ENCODE measurements at regions not wholly inside any gene's neighbourhood (a gene's known extent, or its start where the extent isn't known, plus 50 kb on each side); places are given as distances from the start of the nearest gene placed in this dataset.
A peak's percentile ranks its signal among the peaks of the same experiment; 100 is the strongest.

DNA sequence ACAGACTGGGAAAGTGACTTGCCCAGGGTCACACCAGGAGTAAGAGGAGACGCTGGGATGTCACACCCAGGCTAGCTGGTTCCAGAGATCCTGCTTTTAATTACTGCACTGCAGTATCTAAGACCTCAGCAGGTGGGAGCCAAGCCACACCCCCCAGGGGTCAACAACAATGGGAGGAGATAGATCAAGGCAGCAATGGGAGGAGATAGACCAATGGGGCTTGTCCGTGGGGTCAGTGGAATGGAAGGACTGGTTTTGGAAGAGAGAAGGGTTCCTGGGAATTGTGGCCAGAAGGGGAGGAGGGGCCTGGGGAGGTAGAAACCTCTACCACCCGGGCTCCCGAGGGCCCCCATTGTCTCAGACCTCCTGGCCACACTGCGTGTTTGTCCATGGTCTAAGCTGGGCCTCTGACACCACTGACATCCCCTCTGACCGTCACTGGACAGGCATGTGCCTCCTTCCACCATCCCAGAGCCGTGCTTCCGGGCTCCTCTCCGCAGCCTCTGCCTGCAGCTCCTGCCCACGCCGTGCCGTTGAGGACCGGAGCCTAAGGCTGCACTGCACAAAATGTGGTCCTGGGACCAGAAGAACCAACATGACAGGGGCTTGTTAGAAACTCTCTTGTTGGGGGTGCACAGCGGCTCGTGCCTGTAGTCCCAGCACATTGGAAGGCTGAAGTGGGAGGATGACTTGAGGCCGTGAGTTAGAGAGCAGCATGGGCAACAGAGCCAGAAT, 69.8 kb upstream of the RPH3AL start:
- Mint-ChIP-seq H3K4me3 (no peak overlapping the region), H3K4me1 (peaks cover 0 to 11% (median 4%) of the 10 kb centered on the region in 3 donors), H3K9me3 (peaks cover 0 to 5% (median 0%) of the 10 kb centered on the region in 7 donors), H3K36me3 (peaks cover 3 to 8% of the 10 kb centered on the region in 2 donors), H3K27ac (no peak overlapping the region), H3K27me3 (peaks cover 36 to 59% (median 53%) of the 10 kb centered on the region in 3 donors)
- DNase-seq (no peak), ATAC-seq (ENCODE audit: low read depth in 2 of 2) (no peak)

GRCh38 chr17:420479-421175, 68.0 kb upstream of the RPH3AL start:
- Mint-ChIP-seq H3K4me1 (peaks cover 0 to 16% (median 8%) of the 10 kb centered on the region in 3 donors), H3K27me3 (peaks cover 50 to 69% (median 58%) of the 10 kb centered on the region in 3 donors), H3K27ac (no peak overlapping the region), H3K36me3 (peaks cover 3 to 8% of the 10 kb centered on the region in 2 donors), H3K9me3 (peaks cover 0 to 6% (median 0%) of the 10 kb centered on the region in 7 donors), H3K4me3 (no peak overlapping the region)
- ATAC-seq (ENCODE audit: low read depth in 2 of 2) (no peak), DNase-seq (no peak)

DNA sequence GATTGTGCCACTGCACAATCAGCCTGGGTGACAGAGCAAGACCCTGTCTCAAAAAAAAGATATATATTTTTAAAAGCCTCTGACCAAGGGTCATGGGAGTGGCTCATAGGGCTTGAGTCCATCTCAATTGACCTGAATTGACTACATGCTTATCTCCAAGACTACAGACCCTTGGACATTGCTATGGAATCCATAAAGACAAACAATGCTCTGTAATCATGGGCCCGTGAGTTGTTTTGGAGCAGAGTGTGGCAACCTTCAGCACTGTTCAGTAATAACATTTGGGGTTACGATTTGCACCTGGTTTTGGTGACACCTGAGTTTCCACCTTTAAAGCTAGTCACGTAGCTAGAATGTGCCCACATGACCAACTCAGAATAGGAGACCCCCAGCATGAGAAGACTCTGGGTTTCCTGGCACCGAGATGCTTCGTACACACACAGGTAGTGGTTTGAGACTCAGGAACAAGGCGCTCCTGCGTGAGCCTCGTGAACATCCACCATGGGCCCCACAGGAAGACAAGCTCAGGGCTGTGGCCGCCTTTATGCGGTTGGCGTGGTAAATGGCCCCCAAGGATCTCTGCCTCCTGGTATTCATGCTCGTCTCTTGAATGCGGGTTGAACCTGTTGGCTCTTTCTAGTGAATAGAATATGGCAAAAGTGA, 66.6 kb upstream of the RPH3AL start:
- no peak for ATAC-seq (ENCODE audit: low read depth in 2 of 2)

GRCh38 chr17:418421-418751, 65.8 kb upstream of the RPH3AL start:
- no peak overlapping the region for H3K27ac Mint-ChIP-seq
- no peak overlapping the region for H3K4me3 Mint-ChIP-seq
- H3K36me3 Mint-ChIP-seq: peaks cover 3 to 15% of the 10 kb centered on the region in 2 donors
- peak; percentile 30 to 34 for ATAC-seq (ENCODE audit: low read depth in 2 of 2)
- H3K4me1 Mint-ChIP-seq: peaks cover 2 to 27% (median 8%) of the 10 kb centered on the region in 3 donors
- no peak for DNase-seq
- H3K27me3 Mint-ChIP-seq: peaks cover 54 to 87% (median 66%) of the 10 kb centered on the region in 3 donors
- H3K9me3 Mint-ChIP-seq: peaks cover 0 to 10% (median 0%) of the 10 kb centered on the region in 7 donors

More for the DNA sequence above, 66.6 kb upstream of the RPH3AL start:
- peaks cover 0 to 10% (median 0%) of the 10 kb centered on the region in 7 donors for H3K9me3 Mint-ChIP-seq
- H3K27me3 Mint-ChIP-seq: peaks cover 58 to 84% (median 64%) of the 10 kb centered on the region in 3 donors
- H3K27ac Mint-ChIP-seq: peak overlapping the region in 1 of 6 donors; percentile 76
- peaks cover 0 to 23% (median 8%) of the 10 kb centered on the region in 3 donors for H3K4me1 Mint-ChIP-seq
- no peak for DNase-seq
- no peak overlapping the region for H3K4me3 Mint-ChIP-seq
- H3K36me3 Mint-ChIP-seq: peaks cover 3 to 9% of the 10 kb centered on the region in 2 donors

GRCh38 chr17:417691-418420, 65.2 kb upstream of the RPH3AL start:
- no peak for DNase-seq
- H3K36me3 Mint-ChIP-seq: peaks cover 3 to 15% of the 10 kb centered on the region in 2 donors
- no peak overlapping the region for H3K4me3 Mint-ChIP-seq
- H3K4me1 Mint-ChIP-seq: peaks cover 2 to 27% (median 11%) of the 10 kb centered on the region in 3 donors
- H3K27me3 Mint-ChIP-seq: peaks cover 49 to 86% (median 63%) of the 10 kb centered on the region in 3 donors
- ATAC-seq (ENCODE audit: low read depth in 2 of 2): no peak
- no peak overlapping the region for H3K27ac Mint-ChIP-seq
- peaks cover 0 to 10% (median 0%) of the 10 kb centered on the region in 7 donors for H3K9me3 Mint-ChIP-seq

- Mint-ChIP-seq H3K27me3 (peaks cover 38 to 80% (median 68%) of the 10 kb centered on the region in 3 donors), H3K36me3 (peaks cover 3 to 15% of the 10 kb centered on the region in 2 donors), H3K4me3 (peak overlapping the region in 4 of 8 donors; percentile 32 to 55 (median 44)), H3K4me1 (peaks cover 9 to 38% (median 17%) of the 10 kb centered on the region in 3 donors), H3K27ac (peak overlapping the region in 1 of 6 donors; percentile 15), H3K9me3 (peaks cover 0 to 10% (median 0%) of the 10 kb centered on the region in 7 donors)
- no peak for DNase-seq
- peak; percentile 57 to 73 for ATAC-seq (ENCODE audit: low read depth in 2 of 2)
Observed at GRCh38 chr17:416293-417206, 63.9 kb upstream of the RPH3AL start.

GRCh38 chr17:413706-414380, 61.2 kb upstream of the RPH3AL start:
- Mint-ChIP-seq H3K27me3 (peaks cover 19 to 61% (median 61%) of the 10 kb centered on the region in 3 donors), H3K4me3 (peak overlapping the region in 2 of 8 donors; percentile 5 to 30), H3K27ac (peak overlapping the region in 2 of 6 donors; percentile 68 to 79), H3K9me3 (peaks cover 0 to 11% (median 5%) of the 10 kb centered on the region in 7 donors), H3K36me3 (peaks cover 0 to 7% of the 10 kb centered on the region in 2 donors), H3K4me1 (peaks cover 32 to 59% (median 36%) of the 10 kb centered on the region in 3 donors)
- DNase-seq (no peak), ATAC-seq (ENCODE audit: low read depth in 2 of 2) (no peak)

DNA sequence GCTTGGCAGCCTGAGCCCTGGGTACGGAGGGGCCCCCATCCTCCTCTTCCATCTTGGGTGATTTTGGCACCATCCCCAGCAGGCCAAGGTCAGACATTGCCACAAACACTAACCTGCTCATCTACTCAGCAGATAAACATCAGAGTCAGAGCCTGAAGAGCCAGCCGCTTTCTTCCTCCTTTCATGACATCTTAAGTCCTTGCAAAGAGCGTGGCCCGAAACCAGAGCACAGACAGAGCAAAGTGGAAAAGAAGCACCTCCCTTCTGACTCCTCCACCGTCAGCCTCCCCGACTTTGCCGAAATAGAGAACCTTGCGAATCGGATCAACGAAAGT, 60.4 kb upstream of the RPH3AL start:
- H3K27ac Mint-ChIP-seq: peak overlapping the region in 1 of 6 donors; percentile 43
- ATAC-seq (ENCODE audit: low read depth in 2 of 2) (no peak), DNase-seq (no peak)
- H3K27me3 Mint-ChIP-seq: peaks cover 12 to 54% (median 53%) of the 10 kb centered on the region in 3 donors
- peaks cover 32 to 56% (median 36%) of the 10 kb centered on the region in 3 donors for H3K4me1 Mint-ChIP-seq
- H3K9me3 Mint-ChIP-seq: peaks cover 0 to 11% (median 5%) of the 10 kb centered on the region in 7 donors
- peak overlapping the region in 1 of 8 donors; percentile 2 for H3K4me3 Mint-ChIP-seq
- H3K36me3 Mint-ChIP-seq: peaks cover 0 to 7% of the 10 kb centered on the region in 2 donors

DNA sequence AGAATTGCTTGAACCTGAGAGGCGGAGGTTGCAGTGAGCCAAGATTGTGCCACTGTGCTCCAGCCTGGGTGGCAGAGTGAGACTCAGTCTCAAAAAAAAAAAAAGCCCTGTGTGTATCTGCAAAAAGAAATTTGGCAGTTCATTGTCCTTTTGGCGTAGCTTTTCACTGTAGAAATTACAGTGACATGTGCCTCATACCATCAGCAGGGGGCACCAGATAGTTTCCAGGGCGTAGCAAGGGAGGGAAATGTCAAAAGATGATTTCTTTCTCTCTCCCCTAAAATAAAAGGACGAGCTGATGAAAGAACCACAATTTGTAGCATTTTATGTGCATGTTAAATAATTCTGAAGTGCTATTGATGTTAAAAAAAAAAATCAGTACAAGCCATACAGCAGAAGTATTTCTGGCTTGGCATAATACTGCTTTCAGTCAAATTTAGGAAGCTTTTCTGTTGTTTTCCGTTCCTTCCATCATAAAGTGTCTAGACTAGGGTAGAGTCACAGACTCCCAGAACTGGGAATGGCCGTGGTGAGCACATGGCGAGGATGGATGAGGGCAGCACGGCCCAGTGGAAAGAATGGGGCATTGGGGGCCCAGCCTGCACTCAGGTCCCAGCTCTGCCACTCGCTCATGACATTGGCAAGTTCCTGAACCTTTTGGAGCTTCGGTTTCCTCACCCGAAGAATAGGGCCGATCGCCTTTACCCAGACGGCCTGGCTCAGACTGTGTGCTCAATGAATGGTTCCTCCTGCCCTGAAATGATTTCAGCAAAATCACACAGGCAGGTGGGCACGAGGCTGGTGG, 59.8 kb upstream of the RPH3AL start:
- Mint-ChIP-seq H3K27ac (peak overlapping the region in 2 of 6 donors; percentile 43 to 61), H3K9me3 (peaks cover 0 to 11% (median 5%) of the 10 kb centered on the region in 7 donors), H3K4me1 (peaks cover 35 to 54% (median 36%) of the 10 kb centered on the region in 3 donors), H3K36me3 (peaks cover 0 to 7% of the 10 kb centered on the region in 2 donors), H3K4me3 (peak overlapping the region in 6 of 8 donors; percentile 16 to 80 (median 41)), H3K27me3 (peaks cover 6 to 48% (median 48%) of the 10 kb centered on the region in 3 donors)
- ATAC-seq (ENCODE audit: low read depth in 2 of 2) (peak in 1 of 2 donors; percentile 23), DNase-seq (peak; percentile 58)

- DNase-seq (no peak), ATAC-seq (ENCODE audit: low read depth in 2 of 2) (no peak)
- Mint-ChIP-seq H3K27me3 (peaks cover 2 to 42% (median 41%) of the 10 kb centered on the region in 3 donors), H3K4me3 (peak overlapping the region; percentile 76 to 94 (median 90)), H3K9me3 (peaks cover 0 to 11% (median 5%) of the 10 kb centered on the region in 7 donors), H3K4me1 (peaks cover 33 to 51% (median 35%) of the 10 kb centered on the region in 3 donors), H3K27ac (peak overlapping the region in 5 of 6 donors; percentile 21 to 97 (median 31)), H3K36me3 (peaks cover 0 to 7% of the 10 kb centered on the region in 2 donors)
Observed at GRCh38 chr17:411421-412120, 59.0 kb upstream of the RPH3AL start.
